GM21619 (cell line): ENCODE measurements at regions not wholly inside any gene's neighbourhood (a gene's known extent, or its start where the extent isn't known, plus 50 kb on each side); places are given as distances from the start of the nearest gene placed in this dataset.

Experiments
- ATAC-seq: cut with Tn5 transposase; IDR thresholded peaks from one replicate; pipeline ENCODE4 v1.9.1; 2021; ENCODE audit not compliant: unreplicated experiment

DNA sequence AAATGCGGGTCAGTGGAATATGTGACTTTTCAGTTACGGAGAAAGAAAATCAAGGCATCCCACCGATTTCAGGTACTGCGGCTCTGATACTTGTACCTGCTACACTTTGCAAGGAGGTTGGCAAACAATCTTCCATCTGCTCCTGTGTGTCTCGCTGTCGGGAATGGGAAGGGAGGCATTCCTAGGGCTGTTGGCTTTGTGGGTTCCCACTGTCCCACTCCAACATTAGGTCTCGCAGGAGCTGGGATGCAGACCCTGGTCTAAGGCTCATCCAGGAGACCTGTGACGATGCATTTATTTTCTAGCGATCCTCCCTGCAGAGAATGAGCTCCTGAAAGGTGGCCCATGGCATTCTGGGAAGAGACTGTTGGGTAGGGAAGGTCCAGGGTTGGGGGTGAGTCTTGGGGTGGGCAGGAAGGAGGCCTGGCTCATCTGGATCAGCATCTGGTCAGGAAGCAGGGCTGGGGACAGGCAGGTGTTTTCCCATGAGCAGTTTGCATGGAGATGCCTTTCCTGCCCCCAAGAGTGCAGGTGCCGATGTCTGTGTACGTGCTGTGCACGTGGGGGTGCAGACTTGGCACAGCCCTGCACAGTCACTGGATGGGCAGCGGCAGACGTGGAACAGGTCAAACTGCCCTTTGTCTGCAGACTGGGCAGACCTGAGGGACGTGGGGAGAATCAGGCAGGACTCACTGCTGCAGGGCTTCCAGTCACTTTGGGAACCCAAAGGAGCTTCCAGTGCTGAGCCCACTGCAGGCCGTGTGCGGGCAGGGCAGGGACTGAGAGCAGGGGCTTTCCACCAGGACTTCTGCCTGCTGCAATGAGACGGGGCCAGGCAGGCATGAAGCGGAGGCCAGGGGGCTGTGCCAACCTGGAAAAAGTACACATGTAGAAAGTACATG is 152.4 kb downstream of the TEX29 start:
- no peak for ATAC-seq

DNA sequence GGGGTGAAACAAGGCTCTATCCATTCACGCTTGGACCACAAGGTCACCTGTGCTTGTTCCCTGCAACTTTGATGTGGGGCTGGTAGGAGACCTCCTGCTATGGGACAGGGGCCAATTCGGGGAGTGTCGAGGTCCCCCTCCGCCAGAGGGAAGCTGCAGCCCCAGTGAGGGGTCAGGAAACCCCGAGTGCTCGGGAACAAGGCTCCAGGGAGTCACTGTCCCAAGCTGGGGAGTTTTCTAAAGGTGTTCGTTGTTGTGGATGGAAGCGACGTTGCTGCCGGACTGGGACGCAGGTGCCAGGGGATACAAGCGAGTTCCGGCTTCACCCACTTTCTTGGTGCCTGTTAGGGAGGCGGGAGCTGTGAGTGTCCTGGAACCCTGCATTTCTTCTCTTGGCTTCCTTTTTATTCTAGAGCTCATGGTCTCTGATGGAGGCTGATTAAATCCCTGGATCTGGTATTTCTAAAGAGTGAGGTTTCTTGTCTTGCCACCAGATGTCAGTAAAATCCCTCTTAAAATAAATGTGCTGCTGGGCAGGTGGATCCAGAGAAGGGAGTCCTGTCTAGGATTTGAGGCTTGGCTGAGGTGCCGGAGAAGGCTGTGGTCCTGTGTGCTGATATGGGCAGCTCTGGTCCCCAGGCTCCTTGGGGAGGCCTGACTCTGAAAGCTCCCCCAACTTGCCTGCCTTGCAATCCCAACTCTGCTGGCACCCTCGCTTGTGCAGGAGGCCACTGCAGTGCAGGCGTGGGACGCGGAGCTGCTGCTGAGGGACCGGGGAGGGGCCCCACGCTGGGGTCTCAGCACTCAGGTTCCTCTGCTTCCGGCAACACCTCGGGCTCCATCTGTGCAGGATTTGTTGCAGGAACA is 153.9 kb downstream of the TEX29 start:
- no peak for ATAC-seq

DNA sequence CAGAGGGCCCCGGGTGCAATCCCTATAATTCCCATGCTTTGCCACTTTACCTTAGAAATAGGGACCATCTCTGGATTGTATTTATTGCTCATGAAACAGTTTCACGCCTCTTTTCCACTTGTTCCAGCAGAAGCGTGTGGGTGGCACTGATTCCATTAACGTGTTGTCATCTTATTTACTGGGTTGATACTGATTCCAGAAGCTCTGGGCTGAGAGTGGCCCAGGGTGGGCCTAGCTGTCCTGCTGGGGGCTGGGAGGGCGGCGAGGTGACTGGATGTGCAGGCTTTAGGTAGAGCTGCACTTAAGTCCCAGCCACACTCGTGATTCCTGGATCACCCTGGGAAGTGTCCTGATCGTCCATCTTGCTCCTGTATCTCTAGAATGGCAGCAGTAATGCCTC is 155.0 kb downstream of the TEX29 start:
- ATAC-seq: no peak

DNA sequence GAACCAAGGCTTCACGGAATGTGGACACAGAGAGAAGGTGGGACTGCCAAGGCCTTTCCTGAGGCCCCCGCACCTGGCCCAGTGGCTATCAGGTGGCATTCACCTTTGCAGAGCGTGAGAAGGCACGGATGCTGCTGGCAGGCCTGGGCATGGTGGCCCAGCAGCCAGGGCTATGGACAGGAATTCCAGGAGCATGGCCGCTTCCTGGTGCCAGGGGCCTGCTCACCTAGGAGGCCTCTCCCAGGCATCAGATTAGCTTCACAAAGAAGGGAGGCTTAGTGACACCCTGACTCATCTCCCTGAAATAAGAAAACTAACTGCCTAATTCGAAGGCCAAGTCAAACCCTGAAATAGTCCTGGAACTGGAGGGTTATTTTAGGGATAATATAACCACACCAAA is 155.8 kb downstream of the TEX29 start:
- ATAC-seq: no peak

DNA sequence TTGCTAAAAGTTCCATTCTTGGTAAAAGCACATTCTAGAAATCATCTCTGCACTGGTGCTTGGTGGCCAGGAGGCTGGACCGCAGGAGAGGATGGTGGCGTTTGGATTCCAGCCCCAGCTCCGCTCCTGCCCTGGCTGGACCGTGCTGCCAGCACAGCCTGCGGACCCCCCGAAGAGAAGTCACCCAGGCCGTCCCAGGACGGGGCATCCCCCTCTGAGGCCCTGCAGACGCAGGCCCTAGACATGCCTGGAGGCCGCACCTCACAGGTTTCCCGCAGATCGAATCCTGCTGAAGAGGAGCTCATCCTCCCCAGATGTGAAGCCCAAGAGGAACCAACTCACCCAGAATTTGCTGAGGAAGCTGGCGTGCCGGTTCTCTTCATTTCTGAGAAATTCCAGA is 159.0 kb downstream of the TEX29 start:
- no peak for ATAC-seq

DNA sequence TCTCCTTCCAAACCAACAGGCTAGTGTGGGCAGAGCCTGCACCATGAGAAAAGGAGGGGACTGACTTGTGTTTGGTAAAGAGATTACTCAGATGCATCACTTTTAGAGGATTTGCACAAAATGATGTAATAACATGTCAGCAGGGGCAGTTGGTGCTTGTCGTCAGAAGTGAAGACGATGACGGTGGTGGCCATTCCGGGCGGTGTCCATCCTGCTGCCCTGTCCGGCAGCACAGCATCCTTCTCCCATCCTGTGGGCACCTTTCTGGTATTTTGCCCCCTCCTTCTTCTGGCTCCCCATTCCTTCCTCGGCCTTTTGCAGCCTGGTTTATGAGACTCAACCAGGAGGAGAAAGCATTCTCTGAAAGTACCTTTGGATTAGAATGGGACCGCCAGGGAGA is 160.1 kb downstream of the TEX29 start:
- no peak for ATAC-seq

DNA sequence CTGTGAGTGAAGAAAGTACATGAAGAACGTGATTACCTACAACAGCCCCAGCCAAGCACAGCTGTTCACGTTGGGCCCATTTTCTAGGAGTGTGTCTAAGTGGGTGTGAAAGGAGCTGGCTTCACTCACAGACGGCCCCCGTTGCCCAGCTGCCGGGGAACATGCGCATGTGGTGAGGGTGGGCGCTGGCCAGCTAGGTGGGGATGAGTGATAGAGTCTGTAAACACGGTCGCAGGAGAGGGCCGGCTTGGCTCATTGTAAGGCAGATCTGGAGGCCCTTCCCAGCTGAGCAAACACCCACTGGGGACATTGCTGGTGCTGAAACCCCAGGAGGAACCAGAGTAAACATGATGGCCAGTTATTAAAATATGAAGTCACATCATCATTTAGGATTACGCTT is 160.5 kb downstream of the TEX29 start:
- no peak for ATAC-seq

DNA sequence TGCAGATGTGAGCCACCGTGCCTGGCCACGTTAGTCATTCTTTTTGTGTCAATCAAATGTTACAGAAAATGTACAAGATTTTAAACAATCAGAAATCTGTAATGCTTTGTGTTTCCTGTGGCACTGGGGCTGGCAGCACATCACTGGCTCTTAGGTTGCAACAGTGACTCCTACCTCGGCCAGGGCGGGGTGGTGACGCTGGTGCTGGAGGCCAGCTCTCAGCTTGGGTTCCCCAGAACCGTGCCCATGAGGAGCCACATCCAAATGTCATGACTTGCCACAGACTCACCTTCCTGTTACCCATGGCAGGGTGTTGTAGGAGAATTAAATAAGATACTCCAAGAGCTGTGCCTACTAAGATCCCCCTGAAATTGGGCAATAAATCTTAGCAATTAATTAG is 161.7 kb downstream of the TEX29 start:
- ATAC-seq: no peak

DNA sequence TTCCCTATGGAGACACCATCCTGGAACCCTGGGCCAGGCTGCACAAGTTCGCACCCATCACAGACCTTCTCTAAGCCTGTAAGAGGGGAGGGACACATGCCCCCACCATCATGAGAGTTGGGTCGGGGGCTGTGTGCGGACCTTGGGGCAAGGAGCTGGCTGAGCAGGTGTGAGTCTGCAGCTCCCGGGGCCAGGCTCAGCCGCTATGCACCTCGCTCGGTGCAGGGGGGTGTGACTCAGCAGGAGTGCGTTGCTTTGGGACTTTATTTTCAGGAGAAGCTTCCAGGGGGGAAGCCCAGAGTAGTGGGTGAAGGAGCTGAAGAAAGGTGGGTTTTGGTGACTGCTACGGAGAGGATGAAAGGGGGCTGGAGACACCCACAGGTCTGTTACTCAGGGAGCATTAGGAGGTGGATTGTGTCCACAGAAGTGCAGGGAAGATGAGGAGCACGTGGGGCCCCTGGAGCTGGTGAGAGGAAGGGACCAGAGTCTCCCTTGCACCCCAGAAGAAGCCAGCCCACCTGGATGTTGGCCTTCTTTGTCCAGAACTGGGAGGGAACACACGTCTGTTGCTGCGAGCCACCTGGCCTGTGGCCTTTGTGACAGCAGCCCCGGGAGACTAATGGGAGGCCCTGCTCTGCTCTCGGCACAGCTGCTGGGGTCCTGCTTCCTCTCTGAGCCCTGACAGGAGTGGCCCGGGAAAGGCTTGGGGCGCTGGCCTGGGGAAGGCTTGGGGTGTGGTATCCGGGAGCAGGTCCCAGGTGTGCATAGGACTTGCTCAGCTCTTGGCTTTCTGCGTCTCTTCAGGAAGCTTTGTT is 162.6 kb downstream of the TEX29 start:
- no peak for ATAC-seq

DNA sequence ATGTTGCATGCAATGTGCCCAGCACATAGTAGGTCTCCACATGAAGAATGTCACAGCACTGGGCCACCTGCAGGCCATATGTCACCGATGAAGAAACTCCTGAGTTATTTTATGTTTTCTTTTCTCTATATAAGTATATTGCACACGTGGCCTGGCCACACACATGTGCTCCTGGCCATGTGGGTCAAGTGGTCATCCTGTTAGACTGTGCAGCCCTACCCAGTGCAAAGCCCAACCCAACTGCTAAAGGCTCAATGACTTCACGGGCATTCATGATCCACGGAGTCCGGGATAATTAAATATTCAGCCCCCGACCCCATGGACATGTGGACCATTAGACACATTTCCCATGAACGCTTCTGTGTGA is 163.2 kb downstream of the TEX29 start:
- no peak for ATAC-seq

DNA sequence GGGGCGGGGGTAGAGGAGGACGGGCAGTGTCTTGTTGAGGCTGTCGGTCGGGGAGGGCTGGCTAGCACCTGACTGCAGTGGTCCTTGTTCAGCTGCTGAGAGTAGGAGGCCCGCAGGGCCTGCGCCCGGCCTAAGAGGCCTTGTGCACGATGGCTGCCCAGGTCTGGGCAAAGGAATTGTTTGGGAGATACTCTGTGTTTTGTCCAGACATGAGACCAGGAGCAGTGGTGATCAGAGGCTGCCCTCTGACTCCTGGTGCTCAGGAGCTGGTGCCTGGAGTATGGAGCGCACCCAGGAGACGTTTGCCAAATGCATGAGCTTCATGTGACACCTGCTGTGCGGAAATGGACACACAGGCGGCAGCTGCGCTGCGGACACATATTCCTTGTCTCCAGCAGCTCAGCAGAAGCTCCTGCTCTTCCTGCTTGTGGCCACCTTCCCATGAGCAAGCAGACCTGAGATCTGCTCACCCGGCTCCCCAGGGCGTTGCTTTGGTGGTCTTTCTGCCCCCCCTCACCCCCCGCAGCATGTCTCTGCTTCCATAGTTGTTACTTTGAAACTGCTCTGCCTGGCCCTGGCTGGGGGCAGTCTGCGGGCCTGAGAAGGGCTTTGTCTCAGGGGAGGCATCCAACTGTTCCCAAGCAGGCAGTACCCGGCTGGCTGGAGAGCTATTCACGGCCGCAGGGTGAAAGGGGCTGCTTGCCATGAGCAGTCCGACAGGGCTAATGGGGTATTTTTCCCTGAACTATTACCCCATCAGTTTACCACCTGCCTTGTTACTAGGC is 163.9 kb downstream of the TEX29 start:
- ATAC-seq: no peak

DNA sequence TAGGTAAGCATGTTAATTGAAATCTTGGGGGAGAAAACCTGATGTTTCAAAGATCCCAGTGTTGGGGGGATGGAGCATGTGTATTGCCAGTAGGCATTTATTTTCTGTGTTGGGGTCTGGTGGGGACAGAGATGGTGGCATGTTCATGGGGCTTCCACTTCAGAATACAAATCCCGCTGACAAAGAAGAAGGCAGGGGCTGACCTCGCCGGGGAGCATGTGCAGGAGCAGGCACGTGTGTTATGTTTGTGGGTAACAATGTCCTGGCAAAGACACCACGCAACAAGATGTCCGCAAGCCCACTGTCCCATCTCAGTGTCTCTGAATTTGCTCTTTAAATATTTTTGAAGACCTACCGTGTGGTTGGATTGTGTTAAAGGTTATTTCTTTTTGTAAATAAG is 164.5 kb downstream of the TEX29 start:
- no peak for ATAC-seq

DNA sequence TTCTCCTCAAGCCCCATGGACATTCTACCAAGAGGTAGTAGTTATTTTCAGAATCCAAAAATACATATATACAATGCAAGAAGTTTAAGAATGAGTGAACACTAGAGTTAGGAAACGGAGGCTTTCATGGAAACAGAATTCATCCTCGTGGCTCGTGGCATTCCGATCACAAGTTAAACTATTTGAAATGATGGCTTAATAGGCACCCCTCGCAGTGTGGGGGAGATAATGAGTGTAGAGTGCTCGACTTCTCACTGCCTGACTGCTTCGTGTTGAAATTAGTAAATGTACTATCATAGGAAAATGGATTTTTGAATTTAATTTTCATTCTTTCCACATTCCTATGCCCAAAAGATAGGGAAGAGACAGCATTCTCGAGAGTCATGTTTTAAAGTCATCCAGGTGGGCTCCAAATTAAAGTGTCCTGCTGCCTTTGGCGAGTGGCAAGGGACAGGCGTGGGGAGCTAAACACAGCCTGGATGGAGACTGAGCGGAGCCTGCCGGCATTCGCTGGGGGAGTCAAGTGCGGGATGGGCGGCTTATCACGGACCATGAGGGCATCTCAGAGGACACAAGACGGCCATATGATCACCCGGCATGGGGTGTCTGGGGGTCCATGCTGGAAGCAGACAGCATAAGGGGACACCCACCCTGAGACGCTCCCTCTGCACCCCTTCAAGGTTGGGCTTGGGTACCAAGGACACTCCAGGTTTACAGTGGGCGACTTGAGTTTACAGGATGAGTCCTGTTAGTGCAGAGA is 165.2 kb downstream of the TEX29 start:
- ATAC-seq: no peak

DNA sequence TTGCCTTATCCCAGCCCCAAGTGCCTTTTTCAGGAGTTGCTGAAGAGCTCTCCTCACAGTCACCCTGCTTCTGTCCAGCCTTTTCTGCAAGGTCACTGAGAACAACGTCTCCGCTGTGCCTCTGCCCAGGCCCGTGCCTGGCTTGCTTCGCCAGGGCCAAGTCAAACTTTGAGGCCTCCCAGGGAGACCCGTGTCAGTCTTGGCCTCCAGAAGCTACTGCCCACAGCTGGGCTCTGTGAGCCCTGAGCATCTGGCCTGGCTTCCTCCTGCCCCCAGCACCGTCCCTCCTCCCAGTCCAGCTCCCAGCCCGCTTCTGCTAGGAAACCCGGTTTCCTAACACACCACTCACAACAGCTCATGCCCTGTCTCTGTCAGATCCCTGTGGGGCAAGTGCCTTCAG is 165.9 kb downstream of the TEX29 start:
- ATAC-seq: no peak

DNA sequence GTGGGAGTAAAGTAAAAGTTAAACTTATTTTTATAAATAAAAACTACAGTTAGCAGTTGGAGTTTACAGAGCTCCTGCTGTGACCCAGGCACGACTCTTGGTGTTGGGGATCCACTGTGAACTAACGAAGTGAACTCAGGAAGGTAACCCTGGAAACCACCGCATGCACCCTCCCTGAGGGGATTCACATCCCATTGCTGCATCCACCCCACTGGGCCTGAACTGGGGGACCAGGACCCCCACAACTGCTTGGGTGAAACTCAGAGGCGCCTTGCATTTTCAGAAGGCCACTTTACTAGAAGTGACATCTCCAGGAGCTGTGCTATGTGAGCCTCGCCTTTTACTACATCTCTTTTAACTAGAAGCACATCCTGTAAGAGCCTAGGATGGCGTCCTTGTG is 166.4 kb downstream of the TEX29 start:
- ATAC-seq: no peak

DNA sequence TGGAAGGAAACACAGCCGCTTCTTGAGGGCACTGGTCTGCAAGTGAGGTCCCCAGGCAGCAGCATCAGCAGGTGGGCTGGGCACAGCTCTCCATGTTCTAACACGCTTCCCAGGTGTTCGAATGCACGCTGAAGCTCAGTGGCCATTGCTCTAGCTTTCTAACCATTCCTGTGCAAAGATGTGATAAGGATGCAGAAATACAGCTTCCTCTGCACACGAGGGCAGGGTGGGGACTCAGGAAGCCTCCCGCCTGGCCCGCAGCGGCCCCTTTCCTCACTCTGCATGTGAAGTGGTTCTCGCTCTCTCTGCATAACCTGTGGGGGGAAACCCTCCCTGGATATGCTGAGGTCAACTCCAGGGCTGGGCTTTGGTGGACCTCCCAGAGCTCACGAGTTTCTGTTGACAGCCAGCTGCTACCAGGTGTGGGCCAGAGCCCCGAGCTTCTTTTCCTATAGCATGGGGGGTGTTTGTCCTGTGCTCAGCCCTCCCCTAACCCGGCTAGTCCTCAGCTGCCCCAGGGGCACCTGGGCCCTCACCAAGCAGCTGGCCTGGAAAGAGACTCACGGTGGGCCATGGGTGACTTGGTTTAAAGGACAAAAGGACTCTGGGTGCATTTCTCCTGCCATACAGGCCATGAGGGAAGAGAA is 168.2 kb downstream of the TEX29 start:
- no peak for ATAC-seq

DNA sequence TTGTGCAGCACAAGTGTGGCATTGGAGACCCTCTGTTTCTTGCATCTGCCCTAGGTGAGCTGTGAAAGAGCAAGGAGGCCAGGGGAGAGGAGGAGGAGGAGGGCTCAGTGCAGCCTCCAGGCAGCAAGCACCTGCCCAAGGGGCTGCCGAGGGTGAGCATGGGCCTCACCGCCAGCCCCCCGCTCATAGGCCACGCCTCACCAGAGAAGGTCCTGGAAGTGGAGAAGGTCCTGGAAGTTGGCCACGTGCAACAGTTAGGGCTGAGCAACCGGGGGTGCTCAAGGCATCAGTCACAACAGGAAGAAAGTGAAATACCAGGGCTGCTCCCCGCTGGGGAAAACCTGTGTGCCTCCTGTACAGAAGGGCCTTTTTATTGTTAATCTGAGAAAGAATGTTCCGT is 168.9 kb downstream of the TEX29 start:
- ATAC-seq: no peak

DNA sequence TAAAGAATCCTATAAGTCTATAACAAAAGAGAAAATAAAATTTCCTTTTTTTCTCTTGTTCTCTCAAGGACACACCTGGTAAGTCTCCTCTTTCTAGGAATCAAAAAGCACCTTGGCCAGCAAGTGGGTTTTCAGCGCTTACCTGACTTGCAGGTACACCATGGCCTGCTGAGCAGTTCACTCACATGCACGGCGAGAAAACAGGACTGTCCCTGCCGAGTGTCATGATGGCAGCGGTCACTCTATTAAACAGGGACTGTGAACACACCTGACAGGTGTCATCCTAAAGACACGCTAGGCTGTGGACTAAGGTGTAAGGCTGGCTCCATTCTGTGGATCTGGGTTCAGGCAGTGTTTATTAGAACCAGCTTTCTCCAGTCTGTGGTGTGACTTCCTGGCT is 170.2 kb downstream of the TEX29 start:
- no peak for ATAC-seq

DNA sequence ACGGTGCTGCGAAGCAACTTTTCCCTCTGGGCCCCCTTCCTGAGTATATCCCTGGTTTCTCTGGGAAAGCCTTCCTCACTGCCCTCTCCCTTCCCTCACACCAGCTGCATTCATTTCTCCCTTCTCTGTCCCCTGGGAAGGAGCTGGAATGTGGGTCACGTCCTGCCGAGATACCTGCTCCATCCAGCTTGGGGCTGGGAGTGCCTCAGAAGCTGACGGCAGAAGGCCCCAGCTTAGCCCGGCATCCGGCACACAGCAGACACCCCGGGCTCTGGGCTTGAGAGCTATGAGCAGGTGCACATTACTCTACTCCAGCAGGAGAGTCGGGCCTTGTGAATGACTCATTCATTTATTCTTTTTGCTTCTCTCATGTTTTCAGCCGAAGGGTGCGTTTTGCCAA is 170.6 kb downstream of the TEX29 start:
- ATAC-seq: no peak
